Choroid plexus epithelial cell (primary cell): ENCODE measurements at regions not wholly inside any gene's neighbourhood (a gene's known extent, or its start where the extent isn't known, plus 50 kb on each side); places are given as distances from the start of the nearest gene placed in this dataset.
A peak's percentile ranks its signal among the peaks of the same experiment; 100 is the strongest.
"Not testable (repeated sequence)": the region's sequence is repeated elsewhere in the genome, so short reads cannot be mapped to it uniquely, and the experiment has no call there.

Experiments
- DNase-seq: peaks from one replicate; pipeline ENCODE4 v3.0.0-alpha.2; 2010; ENCODE audit warnings: low read depth
- H3K4me3 ChIP-seq: 2 replicates; pipeline ENCODE4 v1.5.1; 2011; ENCODE audit warnings: low read depth, mild to moderate bottlenecking, control low read depth, low read length, moderate library complexity
- TF ChIP-seq, protein P1 (sequence below): conservative IDR thresholded peaks from 2 replicates; pipeline ENCODE4 v1.5.1; 2011; ENCODE audit warnings: low read depth, mild to moderate bottlenecking, control low read depth, inconsistent platforms, low read length, moderate library complexity

DNA sequence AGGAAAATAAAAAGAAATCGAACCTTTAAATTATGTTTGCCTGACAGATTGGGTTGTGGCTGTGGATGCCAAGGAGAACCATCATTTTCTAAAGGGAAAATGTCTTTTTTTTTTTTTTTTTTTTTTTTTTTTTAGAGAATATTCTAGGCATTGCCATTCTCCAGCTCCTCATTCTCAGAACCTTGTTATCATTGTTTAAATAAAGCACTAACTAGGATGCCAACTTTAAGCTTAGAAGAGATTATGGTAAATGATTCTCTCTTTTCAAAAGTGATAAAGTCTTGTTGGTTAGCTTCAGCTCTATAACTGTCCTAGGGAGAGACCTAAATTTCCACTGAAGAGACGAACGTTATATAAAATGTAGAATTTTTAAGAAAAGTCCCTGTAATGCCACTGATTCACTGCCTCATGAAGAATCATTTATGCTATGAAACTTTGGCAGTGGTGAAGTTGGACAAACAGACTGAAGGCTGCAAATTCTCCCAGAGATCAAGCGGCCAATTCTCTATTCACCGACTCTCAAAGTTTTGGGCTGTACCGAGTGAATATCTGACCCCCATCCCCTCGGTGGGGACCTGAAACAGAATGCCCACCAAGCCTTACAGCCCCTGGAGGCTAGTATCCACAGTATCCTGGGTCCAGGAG is 207.9 kb upstream of the PITRM1 start:
- TF ChIP-seq, protein P1, sequence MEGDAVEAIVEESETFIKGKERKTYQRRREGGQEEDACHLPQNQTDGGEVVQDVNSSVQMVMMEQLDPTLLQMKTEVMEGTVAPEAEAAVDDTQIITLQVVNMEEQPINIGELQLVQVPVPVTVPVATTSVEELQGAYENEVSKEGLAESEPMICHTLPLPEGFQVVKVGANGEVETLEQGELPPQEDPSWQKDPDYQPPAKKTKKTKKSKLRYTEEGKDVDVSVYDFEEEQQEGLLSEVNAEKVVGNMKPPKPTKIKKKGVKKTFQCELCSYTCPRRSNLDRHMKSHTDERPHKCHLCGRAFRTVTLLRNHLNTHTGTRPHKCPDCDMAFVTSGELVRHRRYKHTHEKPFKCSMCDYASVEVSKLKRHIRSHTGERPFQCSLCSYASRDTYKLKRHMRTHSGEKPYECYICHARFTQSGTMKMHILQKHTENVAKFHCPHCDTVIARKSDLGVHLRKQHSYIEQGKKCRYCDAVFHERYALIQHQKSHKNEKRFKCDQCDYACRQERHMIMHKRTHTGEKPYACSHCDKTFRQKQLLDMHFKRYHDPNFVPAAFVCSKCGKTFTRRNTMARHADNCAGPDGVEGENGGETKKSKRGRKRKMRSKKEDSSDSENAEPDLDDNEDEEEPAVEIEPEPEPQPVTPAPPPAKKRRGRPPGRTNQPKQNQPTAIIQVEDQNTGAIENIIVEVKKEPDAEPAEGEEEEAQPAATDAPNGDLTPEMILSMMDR = no peak
- no peak for DNase-seq
- H3K4me3 ChIP-seq = no peak overlapping the region

DNA sequence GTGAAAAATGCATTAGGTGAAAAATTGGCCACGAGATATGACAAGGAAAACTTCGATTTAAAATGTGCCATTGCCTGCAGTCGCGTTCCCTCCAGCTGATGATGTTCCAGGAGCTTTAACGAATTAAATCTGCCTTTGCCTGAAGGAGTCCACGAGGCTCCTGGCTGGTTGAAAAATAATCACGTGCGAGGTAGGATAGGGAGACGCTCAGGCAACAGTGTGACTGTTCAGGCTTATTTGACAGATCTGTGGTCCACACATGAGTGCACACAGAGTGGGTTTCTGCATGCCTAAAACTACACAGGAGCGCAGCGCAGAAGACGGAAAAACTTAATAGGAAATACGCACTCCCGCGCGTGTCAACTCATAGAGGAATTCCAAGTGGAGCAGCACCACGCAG is 204.0 kb upstream of the PITRM1 start:
- H3K4me3 ChIP-seq = no peak overlapping the region

DNA sequence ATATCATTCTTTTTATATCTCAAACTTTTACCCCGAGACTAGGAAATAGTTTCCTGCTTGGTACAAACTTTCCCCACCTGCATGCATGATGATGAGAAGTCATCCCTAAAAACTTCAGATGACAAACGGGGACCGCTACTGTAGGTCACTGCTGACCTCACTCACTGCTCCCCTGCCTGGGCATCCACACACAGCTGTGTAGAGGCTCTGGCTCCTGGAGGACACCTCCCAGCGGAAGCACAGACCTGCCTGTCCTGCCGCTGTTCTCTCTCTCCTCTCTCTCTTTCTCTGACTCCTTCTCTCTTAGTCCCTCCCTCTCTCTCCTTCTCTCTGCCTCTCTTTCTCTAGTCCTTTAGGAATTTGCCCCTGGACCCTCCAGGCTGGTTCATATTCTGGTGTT is 202.9 kb upstream of the PITRM1 start:
- no peak for DNase-seq
- TF ChIP-seq, protein P1 = no peak
- H3K4me3 ChIP-seq = no peak overlapping the region

More for the DNA sequence above, 204.0 kb upstream of the PITRM1 start:
- no peak for DNase-seq
- TF ChIP-seq, protein P1 = no peak

DNA sequence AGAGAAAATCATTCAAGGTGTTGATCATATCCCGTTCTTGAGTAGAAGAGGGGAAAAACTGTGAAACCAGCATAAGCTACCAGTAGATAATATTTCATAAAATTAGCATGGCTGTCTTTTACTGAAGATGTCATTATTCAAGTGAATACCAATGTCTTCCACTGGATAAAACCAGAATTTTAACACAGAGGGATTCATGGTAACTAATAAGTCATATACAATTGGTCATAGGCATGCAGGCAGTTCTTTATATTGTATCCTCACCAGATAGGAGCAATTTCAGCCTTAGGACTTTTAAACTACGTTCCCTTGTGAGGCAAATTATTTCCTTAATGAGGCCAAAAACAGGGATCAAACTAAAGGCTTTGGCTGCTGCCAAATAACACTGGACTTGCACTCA is 202.3 kb upstream of the PITRM1 start:
- H3K4me3 ChIP-seq = no peak overlapping the region
- no peak for DNase-seq
- TF ChIP-seq, protein P1 = no peak

DNA sequence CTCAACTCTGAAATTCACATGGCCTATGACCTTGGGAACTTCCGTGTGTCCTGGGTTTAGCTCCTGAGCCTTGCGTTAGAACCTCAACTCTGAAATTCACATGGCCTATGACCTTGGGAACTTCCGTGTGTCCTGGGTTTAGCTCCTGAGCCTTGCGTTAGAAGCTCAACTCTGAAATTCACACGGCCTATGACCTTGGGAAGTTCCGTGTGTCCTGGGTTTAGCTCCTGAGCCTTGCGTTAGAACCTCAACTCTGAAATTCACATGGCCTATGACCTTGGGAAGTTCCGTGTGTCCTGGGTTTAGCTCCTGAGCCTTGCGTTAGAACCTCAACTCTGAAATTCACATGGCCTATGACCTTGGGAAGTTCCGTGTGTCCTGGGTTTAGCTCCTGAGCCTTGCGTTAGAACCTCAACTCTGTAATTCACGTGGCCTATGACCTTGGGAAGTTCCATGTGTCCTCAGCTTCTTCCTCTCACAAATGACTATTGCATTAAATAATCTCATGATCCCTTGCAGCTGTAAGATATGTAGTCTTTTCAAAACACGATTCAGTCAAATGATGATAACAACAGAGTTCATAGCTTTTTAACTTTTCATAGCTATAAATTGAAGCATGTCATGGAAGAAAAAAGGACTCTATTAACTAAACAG is 200.9 kb upstream of the PITRM1 start:
- H3K4me3 ChIP-seq = not testable (repeated sequence)
- peak; percentile 38 for DNase-seq

DNA sequence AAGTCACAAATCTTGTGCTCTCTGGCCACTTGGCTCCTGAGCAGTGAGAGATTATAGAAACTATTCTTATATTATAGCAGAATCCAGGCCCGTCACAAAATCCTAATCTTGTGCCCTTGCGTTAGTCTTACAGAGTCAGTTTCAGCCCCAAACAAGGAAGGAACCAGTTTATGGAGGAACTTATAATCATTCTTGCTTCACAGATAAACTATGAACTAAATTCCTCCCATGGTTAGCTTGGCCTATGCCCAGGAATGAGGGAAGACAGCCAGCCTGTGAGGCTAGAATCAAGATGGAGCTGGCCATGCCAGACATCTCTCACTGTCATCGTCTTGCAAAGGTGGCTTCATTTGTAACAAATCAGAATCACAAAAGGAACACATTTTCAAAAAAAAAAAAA is 199.7 kb upstream of the PITRM1 start:
- DNase-seq = peak; percentile 25
- TF ChIP-seq, protein P1 = no peak
- H3K4me3 ChIP-seq = no peak overlapping the region

DNA sequence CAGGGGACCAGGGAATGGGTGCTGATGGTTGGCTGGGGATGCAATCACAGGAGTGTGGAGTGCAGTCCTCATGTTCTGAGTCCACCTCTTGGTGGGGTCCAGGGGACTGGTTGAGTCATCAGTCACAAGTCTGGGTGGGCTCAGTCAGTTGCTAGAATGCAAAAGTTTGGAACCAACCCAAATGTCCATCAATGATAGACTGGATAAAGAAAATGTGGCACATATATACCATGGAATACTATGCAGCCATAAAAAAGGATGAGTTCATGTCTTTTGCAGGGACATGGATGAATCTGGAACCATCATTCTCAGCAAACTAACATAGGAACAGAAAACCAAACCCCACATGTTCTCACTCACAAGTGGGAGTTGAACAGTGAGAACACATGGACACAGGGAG is 199.0 kb upstream of the PITRM1 start:
- not testable (repeated sequence) for H3K4me3 ChIP-seq, DNase-seq

DNA sequence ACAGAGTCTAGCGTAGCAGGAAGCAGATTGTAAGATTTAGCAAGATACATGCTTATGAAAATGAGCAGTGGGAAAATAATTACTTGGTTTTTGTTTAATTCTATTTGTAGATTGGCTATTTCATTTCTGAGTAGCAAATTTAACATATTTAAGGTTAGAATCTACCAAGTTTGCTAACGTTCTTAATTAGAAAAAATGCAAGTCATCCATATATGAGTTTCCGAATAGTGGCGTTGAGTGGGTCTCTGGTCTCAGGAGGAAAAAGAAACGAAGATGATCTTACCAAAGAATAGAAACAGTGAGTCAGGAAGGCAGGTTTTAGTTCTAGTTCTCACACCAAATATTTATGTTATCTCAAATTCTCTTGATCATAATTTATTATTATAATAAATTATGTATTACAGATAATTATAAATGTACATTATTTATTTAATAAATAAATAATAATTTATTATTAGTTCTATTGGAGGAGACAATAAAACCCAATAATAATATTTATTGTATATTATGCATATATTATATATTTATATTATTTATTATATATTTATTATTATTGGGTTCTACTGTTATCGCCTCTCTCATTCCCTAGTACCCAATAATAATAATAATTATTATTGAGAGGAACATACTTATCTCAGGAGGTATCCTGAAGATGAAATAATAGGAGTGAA is 194.3 kb upstream of the PITRM1 start:
- no peak overlapping the region for H3K4me3 ChIP-seq
- no peak for DNase-seq
- TF ChIP-seq, protein P1 = no peak
